ENCODE measurements at regions not wholly inside any gene's neighbourhood (a gene's known extent, or its start where the extent isn't known, plus 50 kb on each side); places are given as distances from the start of the nearest gene placed in this dataset.
"Not testable (repeated sequence)": the region's sequence is repeated elsewhere in the genome, so short reads cannot be mapped to it uniquely, and the experiment has no call there.

DNA sequence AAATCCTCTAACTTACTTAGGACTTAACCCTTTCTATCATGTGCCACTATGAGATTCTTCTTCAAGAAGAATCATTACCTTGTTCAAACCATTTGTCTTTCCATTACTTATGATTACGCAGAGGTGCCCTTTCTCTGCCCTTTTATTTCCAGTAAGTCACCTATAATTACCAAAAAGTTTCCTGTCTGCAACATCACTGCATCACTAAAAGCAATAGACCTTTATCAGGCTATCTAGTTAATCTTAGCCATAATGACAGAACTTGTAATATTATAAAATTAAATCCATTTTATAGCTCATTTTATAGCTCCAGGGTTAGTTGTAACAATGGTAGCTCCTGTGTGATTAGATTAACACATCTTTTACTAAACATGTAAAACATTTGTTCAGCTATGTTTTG is 673.6 kb upstream of the PITX2 start:
- DNase-seq = no peak
- H3K27ac ChIP-seq (ENCODE audit: low read length) = no peak overlapping the region
- H3K9me3 ChIP-seq (replicated peaks; ENCODE audit: control insufficient read depth, low read depth, low read length) = no peaks in the 10 kb centered on the region
- no peak overlapping the region for H3K4me3 ChIP-seq (ENCODE audit: low read length)
- 80% methylated on average over 1 of the region's 1 CpG for WGBS (ENCODE audit: insufficient coverage)
- no peaks in the 10 kb centered on the region for H3K36me3 ChIP-seq (ENCODE audit: control insufficient read depth, insufficient read depth, low read length)
- no peaks in the 10 kb centered on the region for H3K4me1 ChIP-seq (ENCODE audit: control insufficient read depth, insufficient read depth, low read length)
- no peaks in the 10 kb centered on the region for H3K27me3 ChIP-seq (ENCODE audit: control insufficient read depth, insufficient read depth, low read length)

DNA sequence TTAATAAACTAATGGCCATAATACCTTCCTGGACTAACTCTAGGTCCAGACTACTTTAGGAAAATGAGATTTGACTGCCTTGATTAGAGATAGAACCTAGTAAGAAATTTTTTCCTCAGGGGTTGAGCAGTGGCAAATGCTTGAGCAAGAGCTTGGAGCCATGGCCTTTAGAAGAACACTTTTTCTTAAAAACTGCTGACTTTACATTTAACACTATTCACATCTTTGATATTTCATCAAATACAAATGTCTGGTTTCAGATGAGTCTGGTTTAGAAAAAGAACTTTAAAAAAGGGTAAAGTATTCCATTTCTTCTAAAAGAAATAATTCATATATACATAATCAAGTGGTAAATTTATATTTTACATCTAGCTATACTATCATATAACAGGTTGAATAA is 680.9 kb upstream of the PITX2 start:
- DNase-seq = no peak
- Histone ChIP-seq H3K4me3 (ENCODE audit: low read length) (no peak overlapping the region), H3K36me3 (ENCODE audit: control insufficient read depth, insufficient read depth, low read length) (no peaks in the 10 kb centered on the region), H3K9me3 (replicated peaks; ENCODE audit: control insufficient read depth, low read depth, low read length) (no peaks in the 10 kb centered on the region), H3K27me3 (ENCODE audit: control insufficient read depth, insufficient read depth, low read length) (no peaks in the 10 kb centered on the region), H3K4me1 (ENCODE audit: control insufficient read depth, insufficient read depth, low read length) (no peaks in the 10 kb centered on the region), H3K27ac (ENCODE audit: low read length) (no peak overlapping the region)

DNA sequence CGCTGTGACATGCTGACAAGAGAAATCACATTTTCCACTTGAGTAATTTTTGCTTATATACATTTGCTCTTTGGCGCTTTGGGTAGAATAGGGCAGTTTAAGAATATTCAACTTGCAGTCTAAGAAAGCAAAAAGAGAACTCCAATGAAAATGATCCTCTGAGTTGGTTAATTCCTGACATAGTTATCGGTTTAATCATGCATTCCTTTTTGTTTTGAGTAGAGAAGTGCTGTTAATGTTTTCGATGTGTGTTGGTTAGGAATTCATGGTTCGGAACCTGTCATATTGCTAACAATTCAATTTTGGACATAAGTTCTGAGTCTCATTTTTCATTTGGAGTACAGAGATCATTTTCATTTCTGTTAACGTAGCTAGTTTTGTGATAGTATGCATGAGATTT is 700.6 kb upstream of the PITX2 start:
- no CpG with 5 or more reads among the region's 6 CpGs for WGBS (ENCODE audit: insufficient coverage)
- DNase-seq = no peak
- H3K4me3 ChIP-seq (ENCODE audit: low read length) = no peak overlapping the region

DNA sequence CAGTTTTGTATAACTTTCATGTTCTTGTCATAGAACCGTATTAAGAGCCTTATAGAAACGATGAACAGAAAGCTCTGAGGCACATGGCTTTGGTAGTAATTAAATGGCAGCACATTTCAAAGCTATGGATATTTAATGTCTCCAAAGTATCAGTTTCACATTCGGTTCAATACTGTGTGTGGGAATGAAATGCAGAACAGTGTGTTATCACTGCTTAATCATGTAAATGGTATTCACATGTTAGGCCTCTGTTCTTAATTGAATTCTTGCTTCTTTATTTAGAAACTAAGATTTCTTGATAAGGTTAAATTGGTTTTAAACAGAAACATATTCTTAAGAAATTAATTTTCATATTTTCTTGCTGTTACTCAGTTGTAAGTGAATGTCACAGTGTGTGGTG is 701.0 kb upstream of the PITX2 start:
- Histone ChIP-seq H3K4me3 (ENCODE audit: low read length) (no peak overlapping the region), H3K9me3 (replicated peaks; ENCODE audit: control insufficient read depth, low read depth, low read length) (no peaks in the 10 kb centered on the region), H3K36me3 (ENCODE audit: control insufficient read depth, insufficient read depth, low read length) (no peaks in the 10 kb centered on the region), H3K27ac (ENCODE audit: low read length) (no peak overlapping the region), H3K27me3 (ENCODE audit: control insufficient read depth, insufficient read depth, low read length) (no peaks in the 10 kb centered on the region), H3K4me1 (ENCODE audit: control insufficient read depth, insufficient read depth, low read length) (no peaks in the 10 kb centered on the region)
- no peak for DNase-seq
- no CpG with 5 or more reads among the region's 3 CpGs for WGBS (ENCODE audit: insufficient coverage)

More for the DNA sequence above, 700.6 kb upstream of the PITX2 start:
- H3K4me1 ChIP-seq (ENCODE audit: control insufficient read depth, insufficient read depth, low read length) = no peaks in the 10 kb centered on the region
- H3K27me3 ChIP-seq (ENCODE audit: control insufficient read depth, insufficient read depth, low read length) = no peaks in the 10 kb centered on the region
- H3K36me3 ChIP-seq (ENCODE audit: control insufficient read depth, insufficient read depth, low read length) = no peaks in the 10 kb centered on the region
- H3K27ac ChIP-seq (ENCODE audit: low read length) = no peak overlapping the region
- H3K9me3 ChIP-seq (replicated peaks; ENCODE audit: control insufficient read depth, low read depth, low read length) = no peaks in the 10 kb centered on the region

DNA sequence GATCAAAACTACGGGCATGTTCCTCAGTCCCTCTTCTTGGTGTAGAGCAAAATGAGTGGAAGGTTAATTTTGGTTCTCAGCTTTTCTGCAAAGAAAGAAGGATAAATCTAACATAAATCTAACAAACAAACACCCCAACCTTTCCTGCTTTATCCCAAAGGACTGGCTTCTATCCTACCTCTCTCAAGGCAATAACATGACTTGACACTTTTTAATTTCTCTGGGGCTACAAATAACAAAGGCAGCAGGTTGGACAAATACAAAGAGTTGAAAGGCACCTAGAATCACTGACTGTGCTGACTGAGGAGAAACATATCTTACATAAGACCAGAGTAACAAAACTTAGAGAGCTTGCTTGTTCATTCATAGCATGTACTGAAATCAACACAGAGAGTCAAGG is 703.6 kb upstream of the PITX2 start:
- DNase-seq = no peak
- no CpG with 5 or more reads among the region's 1 CpG for WGBS (ENCODE audit: insufficient coverage)
- Histone ChIP-seq H3K4me3 (ENCODE audit: low read length) (no peak overlapping the region), H3K27me3 (ENCODE audit: control insufficient read depth, insufficient read depth, low read length) (no peaks in the 10 kb centered on the region), H3K9me3 (replicated peaks; ENCODE audit: control insufficient read depth, low read depth, low read length) (no peaks in the 10 kb centered on the region), H3K36me3 (ENCODE audit: control insufficient read depth, insufficient read depth, low read length) (no peaks in the 10 kb centered on the region), H3K4me1 (ENCODE audit: control insufficient read depth, insufficient read depth, low read length) (no peaks in the 10 kb centered on the region), H3K27ac (ENCODE audit: low read length) (no peak overlapping the region)

DNA sequence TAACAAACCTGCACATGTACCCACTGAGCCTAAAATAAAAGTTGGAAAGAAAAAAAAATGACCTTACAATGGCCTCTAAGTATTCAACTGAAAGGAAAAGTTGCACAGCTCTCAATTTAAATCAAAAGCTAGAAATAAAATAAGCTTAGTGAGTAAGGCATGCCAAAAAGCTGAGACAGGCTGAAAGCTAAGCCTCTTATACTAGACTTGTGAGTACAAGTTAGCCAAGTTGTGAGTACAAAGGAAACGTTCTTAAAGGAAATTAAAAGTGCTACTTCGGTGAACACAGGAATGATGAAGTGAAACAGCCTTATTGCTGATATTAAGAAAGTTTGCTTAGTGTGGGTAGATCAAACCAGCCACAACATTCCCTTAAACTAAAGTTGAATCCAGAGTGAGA is 707.9 kb upstream of the PITX2 start:
- 60% methylated on average over 1 of the region's 2 CpGs for WGBS (ENCODE audit: insufficient coverage)
- Histone ChIP-seq H3K27ac (ENCODE audit: low read length) (no peak overlapping the region), H3K27me3 (ENCODE audit: control insufficient read depth, insufficient read depth, low read length) (no peaks in the 10 kb centered on the region), H3K36me3 (ENCODE audit: control insufficient read depth, insufficient read depth, low read length) (no peaks in the 10 kb centered on the region), H3K9me3 (replicated peaks; ENCODE audit: control insufficient read depth, low read depth, low read length) (no peaks in the 10 kb centered on the region), H3K4me3 (ENCODE audit: low read length) (no peak overlapping the region), H3K4me1 (ENCODE audit: control insufficient read depth, insufficient read depth, low read length) (no peaks in the 10 kb centered on the region)
- no peak for DNase-seq

DNA sequence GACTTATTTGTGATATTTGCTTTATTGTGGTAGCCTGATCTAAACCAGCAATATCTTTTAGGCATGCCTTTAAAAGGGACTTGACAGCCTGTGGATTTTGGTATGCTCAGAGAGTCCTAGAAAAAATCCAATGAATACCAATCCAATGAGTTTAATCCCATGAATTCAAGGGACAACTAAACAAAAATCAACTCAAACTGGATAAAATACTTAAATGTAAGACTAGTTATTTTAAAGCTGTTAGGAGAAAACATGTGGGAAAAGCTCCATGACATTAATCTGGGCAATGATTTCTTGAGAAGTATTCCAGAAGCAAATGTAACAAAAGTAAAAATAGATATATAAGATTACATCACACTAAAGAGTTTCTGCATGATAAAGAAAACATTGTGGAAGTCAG is 711.5 kb upstream of the PITX2 start:
- no peak overlapping the region for H3K27ac ChIP-seq (ENCODE audit: low read length)
- no peak overlapping the region for H3K4me3 ChIP-seq (ENCODE audit: low read length)
- no peak for DNase-seq
- H3K36me3 ChIP-seq (ENCODE audit: control insufficient read depth, insufficient read depth, low read length) = no peaks in the 10 kb centered on the region
- H3K9me3 ChIP-seq (replicated peaks; ENCODE audit: control insufficient read depth, low read depth, low read length) = no peaks in the 10 kb centered on the region
- H3K27me3 ChIP-seq (ENCODE audit: control insufficient read depth, insufficient read depth, low read length) = no peaks in the 10 kb centered on the region
- no peaks in the 10 kb centered on the region for H3K4me1 ChIP-seq (ENCODE audit: control insufficient read depth, insufficient read depth, low read length)

DNA sequence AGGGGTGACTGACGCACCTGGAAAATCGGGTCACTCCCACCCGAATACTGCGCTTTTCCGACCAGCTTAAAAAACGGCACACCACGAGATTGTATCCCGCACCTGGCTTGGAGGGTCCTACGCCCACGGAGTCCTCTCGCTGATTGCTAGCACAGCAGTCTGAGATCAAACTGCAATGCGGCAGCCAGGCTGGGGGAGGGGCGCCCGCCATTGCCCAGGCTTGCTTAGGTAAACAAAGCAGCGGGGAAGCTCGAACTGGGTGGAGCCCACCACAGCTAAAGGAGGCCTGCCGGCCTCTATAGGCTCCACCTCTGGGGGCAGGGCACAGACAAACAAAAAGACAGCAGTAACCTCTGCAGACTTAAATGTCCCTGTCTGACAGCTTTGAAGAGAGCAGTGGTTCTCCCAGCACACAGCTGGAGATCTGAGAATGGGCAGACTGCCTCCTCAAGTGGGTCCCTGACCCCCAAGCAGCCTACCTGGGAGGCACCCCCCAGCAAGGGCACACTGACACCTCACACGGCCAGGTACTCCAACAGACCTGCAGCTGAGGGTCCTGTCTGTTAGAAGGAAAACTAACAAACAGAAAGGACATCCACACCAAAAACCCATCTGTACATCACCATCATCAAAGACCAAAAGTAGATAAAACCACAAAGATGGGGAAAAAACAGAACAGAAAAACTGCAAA is 714.5 kb upstream of the PITX2 start:
- 91% methylated on average over 12 of the region's 18 CpGs for WGBS (ENCODE audit: insufficient coverage)
- H3K4me1 ChIP-seq (ENCODE audit: control insufficient read depth, insufficient read depth, low read length); H3K27ac ChIP-seq (ENCODE audit: low read length); H3K9me3 ChIP-seq (replicated peaks; ENCODE audit: control insufficient read depth, low read depth, low read length); H3K27me3 ChIP-seq (ENCODE audit: control insufficient read depth, insufficient read depth, low read length); DNase-seq; H3K36me3 ChIP-seq (ENCODE audit: control insufficient read depth, insufficient read depth, low read length); H3K4me3 ChIP-seq (ENCODE audit: low read length): not testable (repeated sequence)

DNA sequence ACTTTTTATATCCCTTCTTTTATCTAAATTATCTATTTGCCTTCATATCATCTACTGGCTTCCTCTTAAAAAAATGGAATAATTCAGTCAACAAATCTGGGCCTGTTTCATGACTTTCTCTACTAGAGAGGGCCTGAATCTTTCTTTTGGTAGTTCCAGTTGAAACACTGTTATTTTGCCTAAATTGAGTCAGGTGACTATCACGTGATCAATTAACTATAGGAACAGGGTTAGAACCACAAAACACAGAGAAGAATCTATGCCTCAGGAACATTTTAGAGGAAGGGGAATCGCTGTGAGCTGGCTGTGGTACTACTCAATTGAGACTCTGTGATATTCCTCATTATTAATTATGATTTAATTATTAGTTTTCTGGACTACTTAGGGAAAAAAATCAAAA is 736.7 kb upstream of the PITX2 start:
- Histone ChIP-seq H3K9me3 (replicated peaks; ENCODE audit: control insufficient read depth, low read depth, low read length) (no peaks in the 10 kb centered on the region), H3K27ac (ENCODE audit: low read length) (no peak overlapping the region), H3K27me3 (ENCODE audit: control insufficient read depth, insufficient read depth, low read length) (no peaks in the 10 kb centered on the region), H3K36me3 (ENCODE audit: control insufficient read depth, insufficient read depth, low read length) (no peaks in the 10 kb centered on the region), H3K4me3 (ENCODE audit: low read length) (no peak overlapping the region), H3K4me1 (ENCODE audit: control insufficient read depth, insufficient read depth, low read length) (peaks cover 3% of the 10 kb centered on the region)
- no CpG with 5 or more reads among the region's 2 CpGs for WGBS (ENCODE audit: insufficient coverage)
- no peak for DNase-seq

DNA sequence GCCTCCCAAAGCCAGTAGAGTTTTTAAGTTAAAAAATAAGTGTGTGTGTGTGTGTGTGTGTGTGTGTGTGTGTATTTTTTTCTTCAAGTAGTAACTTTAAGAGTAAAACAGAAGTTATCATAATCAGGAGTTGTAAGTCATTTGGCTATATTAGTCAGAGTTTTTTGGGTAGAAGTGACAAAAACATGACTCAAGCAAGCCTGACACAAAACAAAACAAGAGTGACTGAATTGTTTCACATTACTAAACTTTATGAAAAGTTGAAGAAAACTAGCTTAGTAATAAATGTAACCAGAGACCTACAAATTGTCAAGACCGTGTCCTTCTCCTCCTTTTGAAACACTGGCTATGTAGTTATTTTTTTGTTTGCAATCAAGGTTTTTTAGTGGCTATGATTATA is 738.0 kb upstream of the PITX2 start:
- Histone ChIP-seq H3K36me3 (ENCODE audit: control insufficient read depth, insufficient read depth, low read length) (no peaks in the 10 kb centered on the region), H3K27ac (ENCODE audit: low read length) (no peak overlapping the region), H3K4me3 (ENCODE audit: low read length) (no peak overlapping the region), H3K4me1 (ENCODE audit: control insufficient read depth, insufficient read depth, low read length) (peaks cover 3% of the 10 kb centered on the region), H3K27me3 (ENCODE audit: control insufficient read depth, insufficient read depth, low read length) (no peaks in the 10 kb centered on the region), H3K9me3 (replicated peaks; ENCODE audit: control insufficient read depth, low read depth, low read length) (no peaks in the 10 kb centered on the region)
- DNase-seq = no peak
- no CpG with 5 or more reads among the region's 1 CpG for WGBS (ENCODE audit: insufficient coverage)

DNA sequence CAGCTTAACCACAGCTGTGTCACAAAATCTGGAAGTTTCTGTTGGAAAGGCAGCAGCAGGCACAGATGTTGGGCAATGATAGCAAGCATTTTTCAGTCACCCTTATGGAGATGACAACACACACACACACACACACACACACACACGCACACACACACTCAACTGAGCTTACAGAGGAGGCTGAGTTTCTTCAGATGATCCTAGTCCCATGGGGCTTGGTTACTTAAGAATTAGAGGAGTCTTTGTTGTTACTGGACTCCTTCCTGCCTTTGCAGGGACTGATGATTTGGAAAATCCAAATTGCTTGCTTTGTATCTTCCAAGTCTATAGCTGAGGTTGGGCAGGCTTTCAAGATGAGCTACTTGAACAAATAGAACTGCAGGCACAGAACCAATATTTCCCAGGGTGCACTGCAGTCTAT is 740.1 kb upstream of the PITX2 start:
- DNase-seq = peak; percentile 61
- Histone ChIP-seq H3K36me3 (ENCODE audit: control insufficient read depth, insufficient read depth, low read length) (no peaks in the 10 kb centered on the region), H3K4me3 (ENCODE audit: low read length) (no peak overlapping the region), H3K4me1 (ENCODE audit: control insufficient read depth, insufficient read depth, low read length) (peaks cover 3% of the 10 kb centered on the region), H3K27ac (ENCODE audit: low read length) (no peak overlapping the region), H3K9me3 (replicated peaks; ENCODE audit: control insufficient read depth, low read depth, low read length) (no peaks in the 10 kb centered on the region), H3K27me3 (ENCODE audit: control insufficient read depth, insufficient read depth, low read length) (no peaks in the 10 kb centered on the region)
- no CpG with 5 or more reads among the region's 1 CpG for WGBS (ENCODE audit: insufficient coverage)
